PC-9 (cell line): ENCODE measurements at regions not wholly inside any gene's neighbourhood (a gene's known extent, or its start where the extent isn't known, plus 50 kb on each side); places are given as distances from the start of the nearest gene placed in this dataset.
"Not testable (repeated sequence)": the region's sequence is repeated elsewhere in the genome, so short reads cannot be mapped to it uniquely, and the experiment has no call there.

Experiments
- EZH2 ChIP-seq: fragments of 200-600 bp; sonication (generic); IDR thresholded peaks from 2 replicates; pipeline ENCODE4 v1.8.0; 2017; ENCODE audit warnings: antibody characterized with exemption, low read depth
- TF ChIP-seq, protein P1 (sequence below): fragments of 200-600 bp; sonication (generic); conservative IDR thresholded peaks from 2 replicates; pipeline ENCODE4 v1.6.1; 2017; ENCODE audit warnings: mixed run types, antibody characterized with exemption, mild to moderate bottlenecking, moderate library complexity

GRCh38 chr6:11416099-11416935 is 121.2 kb upstream of the TMEM170B start:
- TF ChIP-seq, protein P1, sequence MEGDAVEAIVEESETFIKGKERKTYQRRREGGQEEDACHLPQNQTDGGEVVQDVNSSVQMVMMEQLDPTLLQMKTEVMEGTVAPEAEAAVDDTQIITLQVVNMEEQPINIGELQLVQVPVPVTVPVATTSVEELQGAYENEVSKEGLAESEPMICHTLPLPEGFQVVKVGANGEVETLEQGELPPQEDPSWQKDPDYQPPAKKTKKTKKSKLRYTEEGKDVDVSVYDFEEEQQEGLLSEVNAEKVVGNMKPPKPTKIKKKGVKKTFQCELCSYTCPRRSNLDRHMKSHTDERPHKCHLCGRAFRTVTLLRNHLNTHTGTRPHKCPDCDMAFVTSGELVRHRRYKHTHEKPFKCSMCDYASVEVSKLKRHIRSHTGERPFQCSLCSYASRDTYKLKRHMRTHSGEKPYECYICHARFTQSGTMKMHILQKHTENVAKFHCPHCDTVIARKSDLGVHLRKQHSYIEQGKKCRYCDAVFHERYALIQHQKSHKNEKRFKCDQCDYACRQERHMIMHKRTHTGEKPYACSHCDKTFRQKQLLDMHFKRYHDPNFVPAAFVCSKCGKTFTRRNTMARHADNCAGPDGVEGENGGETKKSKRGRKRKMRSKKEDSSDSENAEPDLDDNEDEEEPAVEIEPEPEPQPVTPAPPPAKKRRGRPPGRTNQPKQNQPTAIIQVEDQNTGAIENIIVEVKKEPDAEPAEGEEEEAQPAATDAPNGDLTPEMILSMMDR: not testable (repeated sequence)
- TF ChIP-seq EZH2: not testable (repeated sequence)
